Panc1 (cell line): ENCODE measurements at regions not wholly inside any gene's neighbourhood (a gene's known extent, or its start where the extent isn't known, plus 50 kb on each side); places are given as distances from the start of the nearest gene placed in this dataset.

Experiments used
- ATAC-seq: fragments of 200-7000 bp; cut with Tn5 transposase; 2 replicates; pipeline ENCODE4 v1.9.1; 2020; ENCODE audit warnings: mild to moderate bottlenecking, moderate library complexity
- BruUV-seq: library from RNA; stranded (reverse); fragments of 400-500 nt; replicated peaks from 2 replicates; lab custom pipeline; 2021; lab: Mats Ljungman, UMichigan
- CTCF ChIA-PET: fragments of 300-600 bp; sonication (Branson Sonifier 250); formaldehyde crosslinking; loops from one replicate; lab custom pipeline; 2022; ENCODE audit warnings: antibody characterized with exemption; lab: Charles Lee
- POLR2A ChIA-PET: fragments of 300-600 bp; sonication (Branson Sonifier 250); formaldehyde crosslinking; loops from one replicate; lab custom pipeline; 2022; ENCODE audit warnings: antibody characterized with exemption; lab: Charles Lee
- DNase-seq: peaks from one replicate; pipeline ENCODE4 v3.0.0-alpha.2; 2010; ENCODE audit warnings: low read depth, low spot score
- H3K27ac ChIP-seq: 2 replicates; pipeline ENCODE4 v1.5.1; 2011; ENCODE audit warnings: mild to moderate bottlenecking, low read length, inconsistent platforms
- H3K27me3 ChIP-seq: fragments of 200-500 bp; sonication (Bioruptor generic); 2 replicates; pipeline ENCODE4 v1.6.0; 2014; ENCODE audit warnings: low read length, inconsistent platforms; ENCODE audit not compliant: control insufficient read depth, insufficient read depth
- H3K36me3 ChIP-seq: fragments of 200-500 bp; sonication (Bioruptor generic); 2 replicates; pipeline ENCODE4 v1.5.1; 2014; ENCODE audit warnings: inconsistent platforms, mild to moderate bottlenecking, low read length, moderate library complexity; ENCODE audit not compliant: control insufficient read depth, insufficient read depth
- H3K4me1 ChIP-seq: 2 replicates; pipeline ENCODE4 v1.5.1; 2011; ENCODE audit warnings: inconsistent platforms, mild to moderate bottlenecking, low read length, moderate library complexity; ENCODE audit not compliant: control insufficient read depth, insufficient read depth
- H3K4me3 ChIP-seq, 2 experiments: 2 replicates each; pipeline ENCODE4 v1.5.1; 2011 to 2012; ENCODE audit warnings: low read depth in 2 of 2, low read length in 2 of 2, mild to moderate bottlenecking in 2 of 2, inconsistent platforms in 1 of 2, moderate library complexity in 1 of 2
- H3K9me3 ChIP-seq: fragments of 200-500 bp; sonication (Bioruptor generic); 2 replicates; pipeline ENCODE4 v1.5.1; 2014; ENCODE audit warnings: low read depth, mild to moderate bottlenecking, inconsistent platforms, low read length, moderate library complexity; ENCODE audit not compliant: control insufficient read depth, insufficient read depth
- POLR2AphosphoS5 ChIP-seq: IDR thresholded peaks from 2 replicates; pipeline ENCODE4 v1.6.1; 2012; ENCODE audit warnings: mild to moderate bottlenecking, low read depth, low read length, moderate library complexity
- REST ChIP-seq, 2 experiments: IDR thresholded peaks; 2 replicates each; pipeline ENCODE4 v1.6.1; 2011 to 2012; ENCODE audit warnings: low read depth in 2 of 2, control low read depth in 1 of 2, low read length in 1 of 2, mild to moderate bottlenecking in 1 of 2, moderate library complexity in 1 of 2; ENCODE audit not compliant: insufficient read depth in 1 of 2
- SIN3A ChIP-seq: IDR thresholded peaks from 2 replicates; pipeline ENCODE4 v1.6.1; 2012; ENCODE audit warnings: low read depth, mild to moderate bottlenecking, low read length, moderate library complexity, borderline replicate concordance; ENCODE audit not compliant: insufficient read depth
- TCF7L2 ChIP-seq: IDR thresholded peaks from 2 replicates; pipeline ENCODE4 v1.6.1; 2011; ENCODE audit warnings: mild to moderate bottlenecking, low read depth, low read length, inconsistent platforms
- in situ Hi-C: cut with HindIII; loops from 2 replicates; pipeline ENCODE4 v1.10.0; 2016; ENCODE audit warnings: low sequenced_read_pairs, low pct_unique_long_range_greater_than_20kb
- intact Hi-C: fragments of 100-400 bp; cut with micrococcal nuclease; formaldehyde crosslinking; loops from one replicate; pipeline ENCODE4 v1.10.0; 2022; ENCODE audit not compliant: unreplicated experiment
- TF ChIP-seq, protein P1 (sequence below): fragments of 450-650 bp; IDR thresholded peaks from 2 replicates; pipeline ENCODE4 v1.5.1; 2017; ENCODE audit warnings: mild to moderate bottlenecking

DNA sequence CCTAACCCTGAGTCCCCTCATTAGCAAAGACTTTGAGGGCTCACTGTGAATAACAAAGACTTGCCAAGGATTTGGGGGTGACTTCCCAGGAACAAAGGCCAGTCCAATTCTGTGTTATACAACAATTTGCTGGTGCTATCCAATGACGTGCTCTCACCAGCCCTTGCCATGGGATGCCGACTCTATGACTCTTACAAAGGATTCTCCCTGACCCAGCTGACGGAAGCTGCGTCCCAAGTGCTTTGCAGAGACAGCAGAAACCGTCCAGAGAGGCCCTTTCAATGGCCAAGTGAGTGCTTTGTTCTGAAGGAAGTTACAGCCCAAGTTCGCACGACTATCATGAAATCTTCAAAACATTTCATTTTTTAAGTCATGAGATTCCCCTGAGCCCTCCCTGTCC is 345.3 kb upstream of the TNRC6C start:
- TF ChIP-seq REST (IDR thresholded peaks at IDR 0.05; ENCODE audit: insufficient read depth in 1 of 2, low read depth in 2 of 2, low read length in 1 of 2) (no peak), SIN3A (no peak), POLR2AphosphoS5 (no peak), TCF7L2 (no peak)
- TF ChIP-seq, protein P1, sequence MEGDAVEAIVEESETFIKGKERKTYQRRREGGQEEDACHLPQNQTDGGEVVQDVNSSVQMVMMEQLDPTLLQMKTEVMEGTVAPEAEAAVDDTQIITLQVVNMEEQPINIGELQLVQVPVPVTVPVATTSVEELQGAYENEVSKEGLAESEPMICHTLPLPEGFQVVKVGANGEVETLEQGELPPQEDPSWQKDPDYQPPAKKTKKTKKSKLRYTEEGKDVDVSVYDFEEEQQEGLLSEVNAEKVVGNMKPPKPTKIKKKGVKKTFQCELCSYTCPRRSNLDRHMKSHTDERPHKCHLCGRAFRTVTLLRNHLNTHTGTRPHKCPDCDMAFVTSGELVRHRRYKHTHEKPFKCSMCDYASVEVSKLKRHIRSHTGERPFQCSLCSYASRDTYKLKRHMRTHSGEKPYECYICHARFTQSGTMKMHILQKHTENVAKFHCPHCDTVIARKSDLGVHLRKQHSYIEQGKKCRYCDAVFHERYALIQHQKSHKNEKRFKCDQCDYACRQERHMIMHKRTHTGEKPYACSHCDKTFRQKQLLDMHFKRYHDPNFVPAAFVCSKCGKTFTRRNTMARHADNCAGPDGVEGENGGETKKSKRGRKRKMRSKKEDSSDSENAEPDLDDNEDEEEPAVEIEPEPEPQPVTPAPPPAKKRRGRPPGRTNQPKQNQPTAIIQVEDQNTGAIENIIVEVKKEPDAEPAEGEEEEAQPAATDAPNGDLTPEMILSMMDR: no peak
- no peaks in the 10 kb centered on the region for H3K36me3 ChIP-seq
- CTCF ChIA-PET: no interaction called here
- H3K4me1 ChIP-seq: no peaks in the 10 kb centered on the region
- ATAC-seq: no peak
- no peak overlapping the region for H3K27ac ChIP-seq
- no peak overlapping the region for H3K4me3 ChIP-seq
- in situ Hi-C loops: no loop called here
- POLR2A ChIA-PET: interaction anchor here (0.6 kb wide), 1 partner anchor 1923 kb away, joined by 6 read pairs; no protein-coding TSS in a partner anchor
- no peaks in the 10 kb centered on the region for H3K9me3 ChIP-seq
- DNase-seq: no peak
- BruUV-seq: no TSS peak
- intact Hi-C loops: no loop called here
- peaks cover 9% of the 10 kb centered on the region for H3K27me3 ChIP-seq

DNA sequence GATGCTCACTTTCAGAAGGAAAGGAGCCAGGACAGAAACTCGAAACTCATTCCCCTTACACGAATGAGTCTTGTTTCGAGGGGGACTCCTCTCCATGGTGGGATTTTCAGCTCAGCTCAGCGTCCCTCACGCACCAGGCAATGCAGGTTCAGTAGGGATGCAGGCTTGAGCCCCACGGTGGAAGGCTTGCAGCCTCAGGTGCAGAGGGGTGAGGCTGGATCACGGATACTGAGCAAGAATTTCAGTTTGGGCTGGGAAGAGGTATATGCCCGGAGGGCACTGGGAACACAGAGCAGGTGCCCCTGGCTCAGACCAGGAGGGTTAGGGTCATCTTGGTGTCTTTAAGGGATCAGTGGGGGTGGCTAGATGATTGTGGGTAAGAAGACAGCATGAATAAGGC is 344.9 kb upstream of the TNRC6C start:
- H3K4me1 ChIP-seq: no peaks in the 10 kb centered on the region
- CTCF ChIA-PET: no interaction called here
- TF ChIP-seq POLR2AphosphoS5 (no peak), REST (IDR thresholded peaks at IDR 0.05; ENCODE audit: insufficient read depth in 1 of 2, low read depth in 2 of 2, low read length in 1 of 2) (no peak), TCF7L2 (no peak), SIN3A (no peak)
- TF ChIP-seq, protein P1: no peak
- no peaks in the 10 kb centered on the region for H3K36me3 ChIP-seq
- no peak overlapping the region for H3K4me3 ChIP-seq
- DNase-seq (no peak), ATAC-seq (no peak)
- peaks cover 9% of the 10 kb centered on the region for H3K27me3 ChIP-seq
- intact Hi-C loops (no loop called here), in situ Hi-C loops (no loop called here)
- no peaks in the 10 kb centered on the region for H3K9me3 ChIP-seq
- no TSS peak for BruUV-seq
- POLR2A ChIA-PET: no interaction called here
- no peak overlapping the region for H3K27ac ChIP-seq
